KMS-11 (cell line): ENCODE measurements at regions not wholly inside any gene's neighbourhood (a gene's known extent, or its start where the extent isn't known, plus 50 kb on each side); places are given as distances from the start of the nearest gene placed in this dataset.

Experiments
- H2AFZ ChIP-seq: fragments of 200-600 bp; sonication (generic); 2 replicates; pipeline ENCODE4 v1.6.1; 2016; ENCODE audit warnings: antibody characterized with exemption, mixed run types, low read depth
- H3K27ac ChIP-seq: fragments of 200-600 bp; sonication (generic); 2 replicates; pipeline ENCODE4 v1.6.1; 2016; ENCODE audit warnings: mild to moderate bottlenecking, mixed run types
- H3K27me3 ChIP-seq: fragments of 200-600 bp; sonication (generic); 2 replicates; pipeline ENCODE4 v1.6.1; 2017; ENCODE audit warnings: mild to moderate bottlenecking, low read depth, mixed run types, moderate library complexity; ENCODE audit not compliant: insufficient read depth
- H3K36me3 ChIP-seq: fragments of 200-600 bp; sonication (generic); 2 replicates; pipeline ENCODE4 v1.6.1; 2017; ENCODE audit warnings: mild to moderate bottlenecking, mixed run types; ENCODE audit not compliant: insufficient read depth
- H3K4me1 ChIP-seq: fragments of 200-600 bp; sonication (generic); 2 replicates; pipeline ENCODE4 v1.6.1; 2016; ENCODE audit warnings: mild to moderate bottlenecking, low read depth, mixed run types; ENCODE audit not compliant: poor library complexity, severe bottlenecking
- H3K4me2 ChIP-seq: fragments of 200-600 bp; sonication (generic); 2 replicates; pipeline ENCODE4 v1.7.0; 2016; ENCODE audit warnings: mild to moderate bottlenecking, mixed run types
- H3K4me3 ChIP-seq: fragments of 200-600 bp; sonication (generic); IDR thresholded peaks from 2 replicates; pipeline ENCODE4 v1.6.1; 2017; ENCODE audit warnings: low read depth, low read length, mixed read lengths; ENCODE audit not compliant: insufficient read depth
- H3K79me2 ChIP-seq: fragments of 200-600 bp; sonication (generic); 2 replicates; pipeline ENCODE4 v1.6.1; 2016; ENCODE audit warnings: low read depth, mixed run types; ENCODE audit not compliant: insufficient read depth
- H3K9ac ChIP-seq: fragments of 200-600 bp; sonication (generic); 2 replicates; pipeline ENCODE4 v1.6.1; 2016; ENCODE audit warnings: mild to moderate bottlenecking, mixed run types
- H4K20me1 ChIP-seq: fragments of 200-600 bp; sonication (generic); 2 replicates; pipeline ENCODE4 v1.6.1; 2016; ENCODE audit warnings: mild to moderate bottlenecking, mixed run types; ENCODE audit not compliant: insufficient read depth
- TF ChIP-seq, protein P1 (sequence below): fragments of 200-600 bp; sonication (generic); conservative IDR thresholded peaks from 2 replicates; pipeline ENCODE4 v1.6.1; 2017; ENCODE audit warnings: low read depth, mild to moderate bottlenecking, antibody characterized with exemption, low read length, moderate library complexity, mixed read lengths

DNA sequence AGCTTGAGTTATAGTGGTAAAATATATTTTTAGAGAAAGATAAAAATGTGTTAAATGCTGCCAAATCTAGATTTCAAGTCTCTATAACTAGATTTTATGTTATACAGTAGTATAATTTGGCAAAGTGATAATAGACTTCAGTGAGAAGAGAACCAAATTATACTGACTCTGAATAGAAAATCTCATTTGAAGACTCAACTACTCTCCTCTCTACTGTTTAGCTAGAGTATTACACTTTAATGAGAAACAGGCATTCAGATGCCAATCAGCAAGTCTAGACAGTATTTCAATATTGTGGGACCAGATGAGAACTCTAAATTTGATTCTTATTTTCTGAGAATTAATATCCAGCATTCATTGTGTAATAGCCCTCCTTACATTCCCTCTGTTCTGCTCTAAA lies 311.2 kb downstream of the SLITRK5 start:
- Histone ChIP-seq H3K27me3 (no peaks in the 10 kb centered on the region), H3K4me1 (no peaks in the 10 kb centered on the region), H3K4me2 (no peak overlapping the region), H2AFZ (no peak overlapping the region), H3K9ac (no peak overlapping the region), H4K20me1 (no peaks in the 10 kb centered on the region), H3K4me3 (no peak overlapping the region), H3K36me3 (no peaks in the 10 kb centered on the region), H3K79me2 (no peaks in the 10 kb centered on the region), H3K27ac (no peak overlapping the region)
- TF ChIP-seq, protein P1, sequence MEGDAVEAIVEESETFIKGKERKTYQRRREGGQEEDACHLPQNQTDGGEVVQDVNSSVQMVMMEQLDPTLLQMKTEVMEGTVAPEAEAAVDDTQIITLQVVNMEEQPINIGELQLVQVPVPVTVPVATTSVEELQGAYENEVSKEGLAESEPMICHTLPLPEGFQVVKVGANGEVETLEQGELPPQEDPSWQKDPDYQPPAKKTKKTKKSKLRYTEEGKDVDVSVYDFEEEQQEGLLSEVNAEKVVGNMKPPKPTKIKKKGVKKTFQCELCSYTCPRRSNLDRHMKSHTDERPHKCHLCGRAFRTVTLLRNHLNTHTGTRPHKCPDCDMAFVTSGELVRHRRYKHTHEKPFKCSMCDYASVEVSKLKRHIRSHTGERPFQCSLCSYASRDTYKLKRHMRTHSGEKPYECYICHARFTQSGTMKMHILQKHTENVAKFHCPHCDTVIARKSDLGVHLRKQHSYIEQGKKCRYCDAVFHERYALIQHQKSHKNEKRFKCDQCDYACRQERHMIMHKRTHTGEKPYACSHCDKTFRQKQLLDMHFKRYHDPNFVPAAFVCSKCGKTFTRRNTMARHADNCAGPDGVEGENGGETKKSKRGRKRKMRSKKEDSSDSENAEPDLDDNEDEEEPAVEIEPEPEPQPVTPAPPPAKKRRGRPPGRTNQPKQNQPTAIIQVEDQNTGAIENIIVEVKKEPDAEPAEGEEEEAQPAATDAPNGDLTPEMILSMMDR: no peak

DNA sequence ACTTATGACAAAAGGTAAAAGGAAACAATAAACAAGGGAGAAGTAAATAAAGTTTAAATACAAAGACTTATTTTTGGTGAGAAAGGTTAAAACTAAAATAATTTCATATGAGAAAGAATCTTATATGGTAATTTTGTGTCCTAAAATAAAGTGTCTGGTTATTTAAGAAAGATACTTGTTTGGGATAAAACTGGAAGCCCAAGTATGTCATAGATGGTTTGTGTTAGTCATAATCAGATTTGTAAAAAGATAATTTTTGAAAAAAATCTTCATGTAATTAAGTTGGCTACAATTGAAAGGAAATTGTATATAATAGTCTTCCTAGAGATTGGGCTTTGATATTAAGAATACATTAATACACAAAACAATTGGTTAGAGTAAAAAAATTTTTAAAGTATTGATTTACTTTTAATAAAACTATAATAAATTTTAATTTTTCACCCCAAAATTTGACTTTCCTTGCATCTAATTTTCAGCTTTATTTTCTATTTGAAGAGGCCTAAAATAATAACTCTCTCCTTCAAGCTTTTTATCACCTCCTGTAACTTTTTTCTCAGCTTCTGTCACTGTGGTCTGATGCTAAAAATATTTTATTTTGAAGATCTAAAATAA lies 315.6 kb downstream of the SLITRK5 start:
- Histone ChIP-seq H3K27me3 (no peaks in the 10 kb centered on the region), H3K27ac (no peak overlapping the region), H3K36me3 (no peaks in the 10 kb centered on the region), H4K20me1 (no peaks in the 10 kb centered on the region), H3K4me1 (no peaks in the 10 kb centered on the region), H2AFZ (no peak overlapping the region), H3K9ac (no peak overlapping the region), H3K4me3 (no peak overlapping the region), H3K4me2 (no peak overlapping the region), H3K79me2 (no peaks in the 10 kb centered on the region)
- TF ChIP-seq, protein P1: no peak

DNA sequence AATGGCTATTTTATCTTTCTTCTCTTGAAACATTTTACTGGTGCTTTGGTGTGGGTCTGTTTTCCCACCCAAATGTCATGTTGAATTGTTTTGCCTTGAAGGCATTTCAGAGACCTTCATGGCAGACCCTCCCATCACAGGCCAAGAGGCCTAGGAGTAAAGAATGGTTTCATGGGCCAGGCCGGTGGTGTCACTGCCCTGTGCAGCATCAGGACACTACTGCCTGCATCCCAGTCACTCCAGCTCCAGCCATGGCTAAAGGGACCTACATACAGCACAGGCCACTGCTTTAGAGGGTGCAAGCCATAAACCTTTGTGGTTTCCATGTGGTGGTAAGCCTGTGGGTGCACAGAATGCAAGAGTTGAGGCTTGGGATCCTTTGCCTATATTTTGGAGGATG lies 326.9 kb downstream of the SLITRK5 start:
- H3K9ac ChIP-seq: no peak overlapping the region
- no peak overlapping the region for H3K27ac ChIP-seq
- no peaks in the 10 kb centered on the region for H3K79me2 ChIP-seq
- H3K4me3 ChIP-seq: no peak overlapping the region
- no peaks in the 10 kb centered on the region for H3K36me3 ChIP-seq
- no peak overlapping the region for H3K4me2 ChIP-seq
- H3K4me1 ChIP-seq: no peaks in the 10 kb centered on the region
- H2AFZ ChIP-seq: no peak overlapping the region
- no peaks in the 10 kb centered on the region for H3K27me3 ChIP-seq
- no peaks in the 10 kb centered on the region for H4K20me1 ChIP-seq
- TF ChIP-seq, protein P1: no peak

DNA sequence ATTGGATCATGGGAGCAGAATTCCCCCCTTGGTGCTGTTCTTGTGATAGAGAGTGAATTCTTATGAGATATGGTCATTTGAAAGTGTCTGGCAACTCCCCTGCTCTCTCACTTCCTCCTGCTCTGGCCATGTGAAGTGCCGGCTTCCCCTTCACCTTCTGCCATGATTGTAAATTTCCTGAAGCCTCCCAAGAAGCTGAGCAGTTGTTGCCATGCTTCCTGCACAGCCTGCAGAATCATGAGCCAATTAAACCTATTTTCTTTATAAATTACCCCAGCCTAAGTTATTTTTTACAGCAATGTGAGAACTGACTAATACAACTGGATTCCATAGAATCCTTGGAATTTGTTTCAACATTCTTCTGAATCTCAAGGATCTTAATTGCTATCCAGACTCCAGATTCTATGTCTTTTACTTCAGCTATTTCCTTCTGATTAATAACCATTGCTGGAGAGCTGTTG lies 328.1 kb downstream of the SLITRK5 start:
- H3K4me2 ChIP-seq: no peak overlapping the region
- no peak overlapping the region for H3K4me3 ChIP-seq
- no peaks in the 10 kb centered on the region for H4K20me1 ChIP-seq
- H2AFZ ChIP-seq: no peak overlapping the region
- H3K4me1 ChIP-seq: no peaks in the 10 kb centered on the region
- no peaks in the 10 kb centered on the region for H3K79me2 ChIP-seq
- no peaks in the 10 kb centered on the region for H3K27me3 ChIP-seq
- no peaks in the 10 kb centered on the region for H3K36me3 ChIP-seq
- no peak overlapping the region for H3K9ac ChIP-seq
- TF ChIP-seq, protein P1: no peak
- H3K27ac ChIP-seq: no peak overlapping the region
